Activated naive CD8-positive, alpha-beta T cell treated with anti-CD3 and anti-CD28 coated beads for 36 hours (primary cell): ENCODE measurements at regions not wholly inside any gene's neighbourhood (a gene's known extent, or its start where the extent isn't known, plus 50 kb on each side); places are given as distances from the start of the nearest gene placed in this dataset.
"Not testable (repeated sequence)": the region's sequence is repeated elsewhere in the genome, so short reads cannot be mapped to it uniquely, and the experiment has no call there.

Experiments used
- DNase-seq: peaks from one replicate; pipeline ENCODE4 v3.0.0; 2021
- H3K27ac Mint-ChIP-seq: one replicate; pipeline ENCODE4 v1.8.0; 2022; ENCODE audit warnings: mild to moderate bottlenecking, moderate library complexity, mixed read lengths
- H3K27me3 Mint-ChIP-seq: one replicate; pipeline ENCODE4 v1.8.0; 2022; ENCODE audit warnings: mild to moderate bottlenecking, mixed read lengths
- H3K36me3 Mint-ChIP-seq: one replicate; pipeline ENCODE4 v1.8.0; 2021; ENCODE audit warnings: mild to moderate bottlenecking, mixed read lengths
- H3K4me1 Mint-ChIP-seq: one replicate; pipeline ENCODE4 v1.8.0; 2021; ENCODE audit warnings: mixed read lengths
- H3K4me3 Mint-ChIP-seq: one replicate; pipeline ENCODE4 v1.8.0; 2022; ENCODE audit warnings: mild to moderate bottlenecking, moderate library complexity, mixed read lengths
- H3K9me3 Mint-ChIP-seq: one replicate; pipeline ENCODE4 v1.8.0; 2022; ENCODE audit warnings: mixed read lengths

GRCh38 chr9:97766610-97767009 is 69.5 kb upstream of the XPA start:
- Mint-ChIP-seq H3K27me3 (peaks cover 13% of the 10 kb centered on the region), H3K36me3 (no peaks in the 10 kb centered on the region), H3K27ac (no peak overlapping the region), H3K4me3 (no peak overlapping the region), H3K9me3 (no peaks in the 10 kb centered on the region), H3K4me1 (no peaks in the 10 kb centered on the region)
- DNase-seq = no peak

- H3K27me3 Mint-ChIP-seq = peaks cover 9% of the 10 kb centered on the region
- H3K4me1 Mint-ChIP-seq = no peaks in the 10 kb centered on the region
- no peaks in the 10 kb centered on the region for H3K9me3 Mint-ChIP-seq
- no peak overlapping the region for H3K4me3 Mint-ChIP-seq
- no peak overlapping the region for H3K27ac Mint-ChIP-seq
- DNase-seq = no peak
- H3K36me3 Mint-ChIP-seq = no peaks in the 10 kb centered on the region
Observed at GRCh38 chr9:97767891-97768290, 70.8 kb upstream of the XPA start.

- H3K36me3 Mint-ChIP-seq = no peaks in the 10 kb centered on the region
- H3K4me3 Mint-ChIP-seq = no peak overlapping the region
- no peaks in the 10 kb centered on the region for H3K9me3 Mint-ChIP-seq
- H3K4me1 Mint-ChIP-seq = no peaks in the 10 kb centered on the region
- no peak for DNase-seq
- peaks cover 5% of the 10 kb centered on the region for H3K27me3 Mint-ChIP-seq
- no peak overlapping the region for H3K27ac Mint-ChIP-seq
Observed at GRCh38 chr9:97768746-97769145, 71.6 kb upstream of the XPA start.

GRCh38 chr9:97769208-97769607 is 72.1 kb upstream of the XPA start:
- no peak for DNase-seq
- H3K4me3 Mint-ChIP-seq = no peak overlapping the region

GRCh38 chr9:97770808-97771372 is 73.8 kb upstream of the XPA start:
- no peak overlapping the region for H3K4me3 Mint-ChIP-seq
- peaks cover 9% of the 10 kb centered on the region for H3K27me3 Mint-ChIP-seq
- no peaks in the 10 kb centered on the region for H3K9me3 Mint-ChIP-seq
- no peak for DNase-seq
- H3K27ac Mint-ChIP-seq = no peak overlapping the region
- H3K4me1 Mint-ChIP-seq = no peaks in the 10 kb centered on the region
- H3K36me3 Mint-ChIP-seq = no peaks in the 10 kb centered on the region

More at GRCh38 chr9:97769208-97769607, 72.1 kb upstream of the XPA start:
- Mint-ChIP-seq H3K4me1 (no peaks in the 10 kb centered on the region), H3K27me3 (peaks cover 8% of the 10 kb centered on the region), H3K27ac (no peak overlapping the region), H3K36me3 (no peaks in the 10 kb centered on the region), H3K9me3 (no peaks in the 10 kb centered on the region)

- no peak for DNase-seq
- Mint-ChIP-seq H3K36me3 (no peaks in the 10 kb centered on the region), H3K27ac (no peak overlapping the region), H3K27me3 (peaks cover 9% of the 10 kb centered on the region), H3K9me3 (no peaks in the 10 kb centered on the region), H3K4me1 (no peaks in the 10 kb centered on the region), H3K4me3 (no peak overlapping the region)
Observed at GRCh38 chr9:97771641-97772040, 74.5 kb upstream of the XPA start.

- Mint-ChIP-seq H3K4me1 (no peaks in the 10 kb centered on the region), H3K36me3 (no peaks in the 10 kb centered on the region), H3K9me3 (no peaks in the 10 kb centered on the region), H3K27ac (no peak overlapping the region), H3K4me3 (no peak overlapping the region), H3K27me3 (peaks cover 9% of the 10 kb centered on the region)
- no peak for DNase-seq
Observed at GRCh38 chr9:97772145-97772544, 75.0 kb upstream of the XPA start.

GRCh38 chr9:97773091-97773490 is 76.0 kb upstream of the XPA start:
- Mint-ChIP-seq H3K4me1 (no peaks in the 10 kb centered on the region), H3K36me3 (no peaks in the 10 kb centered on the region), H3K4me3 (no peak overlapping the region), H3K9me3 (peaks cover 3% of the 10 kb centered on the region), H3K27me3 (peaks cover 9% of the 10 kb centered on the region), H3K27ac (no peak overlapping the region)
- DNase-seq = no peak

GRCh38 chr9:97773723-97774122 is 76.6 kb upstream of the XPA start:
- H3K27ac Mint-ChIP-seq = no peak overlapping the region
- DNase-seq = no peak
- peaks cover 11% of the 10 kb centered on the region for H3K27me3 Mint-ChIP-seq
- peaks cover 7% of the 10 kb centered on the region for H3K9me3 Mint-ChIP-seq
- no peak overlapping the region for H3K4me3 Mint-ChIP-seq
- H3K4me1 Mint-ChIP-seq = no peaks in the 10 kb centered on the region
- H3K36me3 Mint-ChIP-seq = peaks cover under 1% of the 10 kb centered on the region

GRCh38 chr9:97774673-97775072 is 77.5 kb upstream of the XPA start:
- peaks cover 5% of the 10 kb centered on the region for H3K36me3 Mint-ChIP-seq
- H3K9me3 Mint-ChIP-seq = peaks cover 12% of the 10 kb centered on the region
- H3K4me3 Mint-ChIP-seq = no peak overlapping the region
- DNase-seq = no peak
- peaks cover 10% of the 10 kb centered on the region for H3K27me3 Mint-ChIP-seq
- H3K4me1 Mint-ChIP-seq = no peaks in the 10 kb centered on the region
- H3K27ac Mint-ChIP-seq = no peak overlapping the region

- H3K4me1 Mint-ChIP-seq, H3K36me3 Mint-ChIP-seq, H3K27ac Mint-ChIP-seq, DNase-seq, H3K4me3 Mint-ChIP-seq: not testable (repeated sequence)
- peaks cover 21% of the 10 kb centered on the region for H3K27me3 Mint-ChIP-seq
- H3K9me3 Mint-ChIP-seq = peaks cover 12% of the 10 kb centered on the region
Observed at GRCh38 chr9:97778740-97779139, 74.3 kb upstream of the FOXE1 start.

GRCh38 chr9:97779608-97780007 is 73.4 kb upstream of the FOXE1 start:
- no peaks in the 10 kb centered on the region for H3K4me1 Mint-ChIP-seq
- peaks cover 17% of the 10 kb centered on the region for H3K27me3 Mint-ChIP-seq
- H3K9me3 Mint-ChIP-seq = peaks cover 12% of the 10 kb centered on the region
- no peak for DNase-seq
- H3K4me3 Mint-ChIP-seq = no peak overlapping the region
- H3K27ac Mint-ChIP-seq = no peak overlapping the region
- H3K36me3 Mint-ChIP-seq = peaks cover 5% of the 10 kb centered on the region

GRCh38 chr9:97781902-97782301 is 71.1 kb upstream of the FOXE1 start:
- DNase-seq = no peak
- no peak overlapping the region for H3K4me3 Mint-ChIP-seq
- H3K27me3 Mint-ChIP-seq = peaks cover 22% of the 10 kb centered on the region
- H3K36me3 Mint-ChIP-seq = peaks cover 5% of the 10 kb centered on the region
- no peak overlapping the region for H3K27ac Mint-ChIP-seq
- no peaks in the 10 kb centered on the region for H3K4me1 Mint-ChIP-seq
- peaks cover 12% of the 10 kb centered on the region for H3K9me3 Mint-ChIP-seq

- Mint-ChIP-seq H3K4me3 (no peak overlapping the region), H3K9me3 (no peaks in the 10 kb centered on the region), H3K27ac (no peak overlapping the region), H3K4me1 (no peaks in the 10 kb centered on the region), H3K27me3 (peaks cover 24% of the 10 kb centered on the region), H3K36me3 (no peaks in the 10 kb centered on the region)
- no peak for DNase-seq
Observed at GRCh38 chr9:97786341-97786740, 66.7 kb upstream of the FOXE1 start.

GRCh38 chr9:97787551-97787950 is 65.5 kb upstream of the FOXE1 start:
- no peak overlapping the region for H3K4me3 Mint-ChIP-seq
- peaks cover 16% of the 10 kb centered on the region for H3K27me3 Mint-ChIP-seq
- no peak for DNase-seq
- H3K9me3 Mint-ChIP-seq = no peaks in the 10 kb centered on the region
- no peaks in the 10 kb centered on the region for H3K4me1 Mint-ChIP-seq
- H3K36me3 Mint-ChIP-seq = no peaks in the 10 kb centered on the region
- H3K27ac Mint-ChIP-seq = no peak overlapping the region

GRCh38 chr9:97788763-97789663 is 64.0 kb upstream of the FOXE1 start:
- no peak for DNase-seq
- no peaks in the 10 kb centered on the region for H3K9me3 Mint-ChIP-seq
- H3K4me3 Mint-ChIP-seq = no peak overlapping the region
- no peaks in the 10 kb centered on the region for H3K4me1 Mint-ChIP-seq
- H3K36me3 Mint-ChIP-seq = no peaks in the 10 kb centered on the region
- no peak overlapping the region for H3K27ac Mint-ChIP-seq
- H3K27me3 Mint-ChIP-seq = peaks cover 16% of the 10 kb centered on the region
